T-helper 1 cell (primary cell): ENCODE measurements at regions not wholly inside any gene's neighbourhood (a gene's known extent, or its start where the extent isn't known, plus 50 kb on each side); places are given as distances from the start of the nearest gene placed in this dataset.
"Not testable (repeated sequence)": the region's sequence is repeated elsewhere in the genome, so short reads cannot be mapped to it uniquely, and the experiment has no call there.

ENCODE experiments used
- DNase-seq, 5 donors: peaks; one replicate each; pipeline ENCODE4 v3.0.0-alpha.2; 2012 to 2020

DNA sequence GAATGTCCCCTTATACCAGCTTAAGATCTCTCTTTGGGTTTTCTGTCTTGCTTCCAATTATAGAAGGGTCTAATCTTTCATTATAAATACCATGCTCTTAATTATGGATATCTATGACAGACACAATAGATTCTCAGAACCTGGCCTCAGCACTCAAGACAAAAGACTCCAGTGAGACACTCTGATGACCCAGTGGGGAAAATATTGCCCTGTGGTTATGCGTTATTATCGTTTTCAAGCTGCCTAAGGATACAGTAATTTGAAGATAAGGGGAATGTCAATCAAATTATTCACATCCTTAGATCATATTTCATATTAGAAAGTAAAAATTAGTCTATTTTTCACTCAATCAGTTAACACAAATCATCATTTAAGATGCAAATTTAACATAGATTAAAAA lies 748.8 kb downstream of the XPNPEP1 start:
- DNase-seq = no peak

DNA sequence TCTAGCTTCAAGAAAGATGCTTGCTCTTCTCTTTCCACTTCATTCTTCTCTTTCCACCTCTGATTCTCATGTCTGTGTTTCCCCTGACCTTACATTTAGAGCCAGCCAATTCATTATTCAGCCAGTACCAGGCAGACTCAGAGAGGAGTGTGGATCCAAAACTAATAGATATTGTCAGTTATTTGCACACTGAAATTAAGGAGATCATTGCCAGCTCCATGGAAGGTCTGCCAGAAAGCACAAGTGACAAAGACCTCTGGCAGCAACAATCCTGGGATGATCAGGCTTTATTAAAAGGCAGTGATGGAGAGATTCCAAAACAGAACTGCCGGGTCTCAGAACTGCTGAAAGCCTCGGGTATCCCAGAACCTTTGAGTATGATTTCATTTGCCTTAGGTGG lies 749.4 kb downstream of the XPNPEP1 start:
- DNase-seq = no peak

DNA sequence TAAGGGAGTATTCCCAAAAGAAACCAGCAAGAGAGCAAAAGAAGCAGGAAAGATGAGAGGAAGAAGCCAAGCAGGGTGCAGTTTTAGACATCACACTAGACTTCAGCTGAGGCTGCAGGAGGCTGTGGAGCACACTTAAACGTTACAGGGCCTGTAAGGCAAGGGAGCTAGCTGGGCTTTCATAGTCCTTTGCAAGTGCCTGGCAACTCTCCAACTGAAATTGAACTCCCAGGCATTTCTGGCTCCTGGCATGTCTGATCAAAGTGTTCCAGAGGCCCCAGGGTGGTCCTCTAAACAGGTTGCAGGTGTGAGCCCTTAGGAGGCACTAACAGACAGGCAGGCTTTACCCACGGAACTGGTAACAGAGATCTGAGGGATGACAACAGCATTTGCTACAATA lies 750.2 kb downstream of the XPNPEP1 start:
- no peak for DNase-seq

DNA sequence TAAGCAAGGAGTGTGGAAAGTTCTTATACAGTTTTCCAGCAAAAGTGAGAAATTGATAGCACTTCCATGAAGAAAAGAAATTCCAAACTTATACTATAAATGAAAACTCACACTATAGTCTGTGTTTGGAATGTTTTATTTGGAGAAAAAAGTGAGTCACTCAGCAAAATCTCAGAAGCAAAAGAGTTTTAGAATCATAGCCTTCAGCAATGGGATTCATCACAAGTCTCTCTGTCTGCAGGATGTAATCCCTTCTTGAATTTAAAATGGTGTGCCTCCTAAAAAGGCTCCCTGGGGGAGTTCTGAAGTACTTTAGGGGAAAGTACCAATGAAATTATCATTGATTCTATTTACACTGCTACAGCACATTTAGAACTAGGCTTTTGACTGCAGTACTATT lies 756.4 kb downstream of the XPNPEP1 start:
- no peak for DNase-seq

DNA sequence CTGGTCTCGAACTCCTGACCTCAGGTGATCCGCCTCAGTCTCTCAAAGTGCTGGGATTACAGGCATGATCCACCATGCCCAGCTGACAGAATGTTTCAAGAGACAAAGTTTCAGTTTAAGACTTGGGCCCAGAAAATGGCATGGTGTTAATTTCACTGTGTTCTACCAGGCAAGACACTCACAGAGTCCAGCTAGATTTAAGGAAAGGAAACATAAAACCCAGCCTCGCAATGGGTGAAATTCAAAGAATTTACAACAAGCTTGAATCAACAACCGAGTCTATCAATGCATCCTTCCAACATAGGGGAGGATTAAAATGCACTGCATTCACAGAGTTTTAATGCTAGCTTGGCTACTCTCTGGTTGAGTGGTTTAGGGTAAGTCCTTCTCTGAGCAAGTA lies 764.0 kb downstream of the XPNPEP1 start:
- no peak for DNase-seq

DNA sequence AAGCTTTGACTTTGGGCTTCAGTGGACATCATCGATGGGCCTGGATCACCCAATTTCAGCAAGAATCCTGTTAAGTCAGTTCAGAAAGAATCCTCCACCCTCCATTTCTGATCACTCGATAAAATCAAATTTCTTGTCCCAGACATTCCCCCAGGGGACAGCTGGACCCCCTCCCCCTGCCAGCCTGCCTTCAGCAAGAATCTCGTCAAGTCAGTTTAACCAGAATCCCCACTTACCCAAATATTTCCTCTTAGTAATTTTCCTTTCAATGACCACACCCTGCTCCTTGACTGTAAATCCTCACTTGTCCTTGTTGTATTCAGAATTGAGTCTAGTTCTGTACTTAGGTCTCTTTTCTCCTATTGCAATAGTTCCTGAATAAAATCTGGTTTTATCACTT lies 766.9 kb downstream of the XPNPEP1 start:
- DNase-seq = no peak

DNA sequence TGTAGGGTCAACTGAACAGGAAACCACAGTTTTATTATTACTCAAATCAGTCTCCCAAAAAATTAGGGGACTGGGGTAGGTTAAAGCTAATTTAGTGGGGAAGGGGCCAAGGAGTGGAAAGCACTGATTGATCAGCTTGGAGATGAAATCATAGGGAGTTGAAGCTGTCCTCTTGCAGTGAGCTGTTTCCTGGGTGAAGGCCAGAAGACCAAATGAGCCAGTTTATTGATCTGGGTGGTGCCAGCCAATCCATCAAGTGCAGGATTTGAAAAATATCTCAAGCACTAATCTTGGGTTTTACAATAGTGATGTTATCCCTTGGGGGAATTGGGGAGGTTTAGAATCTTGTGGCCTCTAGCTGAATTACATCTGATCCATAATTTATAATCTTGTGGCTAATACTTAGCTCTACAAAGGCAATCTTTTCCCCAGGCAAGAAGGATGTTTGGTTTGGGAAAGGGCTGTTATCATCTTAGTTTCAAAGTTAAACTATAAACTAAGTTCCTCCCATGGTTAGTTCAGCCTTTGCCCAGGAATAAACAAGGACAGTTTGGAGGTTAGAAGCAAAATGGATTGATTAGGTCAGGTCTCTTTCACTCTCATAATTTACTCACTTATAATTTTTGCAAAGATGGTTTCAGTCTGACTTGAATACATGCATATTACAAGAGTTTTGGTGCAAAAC lies 773.5 kb downstream of the XPNPEP1 start:
- DNase-seq = no peak

DNA sequence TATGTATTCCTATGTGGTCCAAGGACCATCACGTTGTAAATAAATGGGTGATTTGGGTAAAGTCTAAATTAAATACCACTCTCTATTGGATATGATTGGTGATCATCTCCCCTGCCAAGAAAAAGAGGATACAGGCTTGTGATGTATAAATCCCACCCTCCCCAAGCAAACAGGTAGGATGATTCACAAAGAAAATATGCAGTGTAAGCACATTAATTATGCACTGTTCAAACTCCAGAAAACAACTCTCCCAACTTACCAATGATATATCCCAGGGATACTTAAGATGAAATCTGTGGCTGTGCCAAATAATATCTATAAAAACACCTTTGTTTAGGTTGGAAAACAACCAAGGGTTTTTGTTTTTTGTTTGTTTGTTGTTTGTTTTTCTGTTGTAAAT lies 795.9 kb downstream of the XPNPEP1 start:
- DNase-seq = no peak

DNA sequence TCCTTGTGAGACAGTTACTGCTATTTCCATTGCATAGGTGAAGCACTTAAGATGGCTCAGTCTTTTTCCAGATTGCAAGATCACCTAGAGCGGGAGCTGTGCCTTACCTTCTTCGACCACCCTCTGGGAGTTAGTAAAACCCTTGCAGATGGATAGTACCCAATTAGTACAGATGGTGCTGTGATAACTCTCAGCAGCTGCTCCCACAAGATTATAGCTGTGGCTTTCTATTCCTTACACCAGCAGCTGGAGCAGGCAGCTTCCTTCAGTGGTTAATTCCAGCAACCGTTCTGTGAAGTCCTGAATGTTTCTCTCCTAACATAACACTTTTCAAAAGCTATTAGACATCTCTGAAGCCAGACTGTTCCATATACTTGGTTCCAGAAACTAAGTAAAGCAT lies 796.8 kb downstream of the XPNPEP1 start:
- DNase-seq = no peak

DNA sequence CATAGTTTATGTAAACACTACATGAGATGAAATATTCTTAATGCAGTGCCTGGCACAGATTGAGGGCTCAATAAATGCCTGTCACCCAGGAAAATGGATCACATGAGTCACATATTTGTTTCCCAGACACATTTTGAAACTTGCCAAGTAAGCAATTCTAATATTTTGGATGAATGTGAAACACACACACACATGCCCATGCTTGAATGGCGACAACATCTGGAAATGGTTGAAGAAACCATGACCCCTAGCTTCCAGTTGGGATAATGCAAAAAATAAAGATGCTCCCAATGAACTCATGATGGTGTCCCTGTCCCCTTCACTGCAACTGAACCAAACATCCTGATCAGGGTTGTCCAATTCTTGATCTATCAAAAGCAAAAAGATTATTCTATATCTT lies 797.3 kb downstream of the XPNPEP1 start:
- no peak for DNase-seq

DNA sequence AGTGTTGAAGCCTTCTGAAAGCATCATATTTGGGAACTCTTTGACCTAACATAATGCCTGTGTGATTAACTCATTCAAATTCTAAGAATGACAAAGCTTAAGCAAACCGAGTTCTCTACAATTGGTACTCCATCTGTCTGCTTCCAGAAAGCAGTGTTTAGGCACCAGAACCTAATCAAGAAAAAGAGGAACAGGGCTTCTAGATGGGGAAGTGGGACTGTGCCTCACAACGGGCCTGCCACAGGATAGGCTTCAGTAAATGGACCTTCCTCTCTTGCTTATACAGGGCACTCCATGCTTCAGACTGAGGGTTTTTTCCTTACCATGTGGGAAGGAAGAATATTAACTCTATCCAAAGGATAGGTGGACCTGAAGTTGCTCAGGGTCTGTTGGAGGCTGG lies 808.1 kb downstream of the XPNPEP1 start:
- no peak for DNase-seq

DNA sequence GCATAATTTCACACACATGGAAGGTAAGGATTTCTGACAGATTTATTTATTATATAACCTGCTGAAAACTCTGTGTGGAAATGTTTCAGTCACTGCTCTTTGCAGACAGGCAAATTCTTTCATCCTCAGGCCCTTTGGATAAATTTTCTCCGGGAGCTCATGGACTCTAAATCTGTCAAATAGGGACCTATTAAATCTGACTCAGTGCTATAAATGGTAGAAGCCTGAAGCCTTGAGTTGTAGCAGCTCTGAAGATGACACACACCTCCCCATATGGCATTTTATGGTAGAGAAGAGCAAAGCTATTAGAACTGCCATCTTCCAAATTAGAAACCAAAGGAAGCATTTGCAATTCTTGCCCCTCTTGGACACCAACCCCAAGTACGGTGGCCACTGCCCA lies 808.7 kb downstream of the XPNPEP1 start:
- DNase-seq = no peak

DNA sequence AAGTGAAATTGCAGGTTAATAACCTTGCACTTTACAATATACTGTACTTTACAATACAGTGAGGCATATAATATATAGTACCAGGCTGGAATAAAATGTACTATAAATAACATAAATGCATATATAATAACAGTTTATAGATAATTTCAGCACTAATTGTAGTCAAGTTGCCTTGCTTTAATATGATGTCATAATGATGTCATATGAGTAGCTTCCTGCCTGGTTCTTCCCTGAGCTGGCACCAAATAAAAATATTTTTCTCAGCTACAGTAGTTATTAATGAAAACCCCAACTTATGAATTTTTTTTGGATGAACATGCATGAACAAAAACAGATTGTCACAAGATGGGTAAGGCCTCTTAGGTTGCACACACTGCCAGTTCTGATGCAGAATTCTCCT lies 816.7 kb downstream of the XPNPEP1 start:
- DNase-seq = no peak

DNA sequence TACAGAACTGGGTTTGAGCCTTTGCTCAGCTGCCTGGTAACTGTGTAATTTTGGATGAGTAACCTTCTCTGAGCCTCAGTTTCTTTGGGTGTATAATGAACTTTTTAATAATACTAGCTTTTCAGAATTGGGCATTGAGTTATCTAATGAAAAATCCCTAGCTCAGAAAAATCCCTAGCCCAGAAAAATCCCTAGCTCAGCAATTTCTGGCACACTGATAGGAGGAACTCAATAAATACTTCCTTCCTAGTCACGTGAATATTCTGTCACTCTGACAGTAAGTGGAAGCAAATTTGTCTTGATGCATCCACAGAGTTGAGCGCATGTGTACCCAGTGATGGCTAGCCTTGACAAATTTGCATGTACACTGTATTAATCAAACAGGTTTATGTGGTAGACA lies 817.6 kb downstream of the XPNPEP1 start:
- no peak for DNase-seq

DNA sequence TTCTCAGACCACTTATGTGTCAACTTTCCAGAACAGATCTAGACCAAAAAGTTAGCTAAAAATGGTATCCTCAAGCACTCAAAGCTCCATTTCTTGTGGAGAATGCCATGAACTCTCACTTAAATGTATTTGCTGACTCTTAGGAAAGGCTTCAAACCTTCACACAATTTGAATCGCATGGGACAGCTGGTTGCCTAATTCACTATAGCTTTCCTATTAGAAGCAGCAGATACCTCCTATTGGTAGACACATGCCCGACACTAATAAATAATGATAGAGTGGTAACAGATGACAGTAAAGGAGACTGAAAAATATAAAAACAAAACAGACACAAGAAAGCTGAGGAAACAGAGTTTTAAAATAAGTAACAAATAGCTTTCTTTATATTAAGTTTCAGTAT lies 818.5 kb downstream of the XPNPEP1 start:
- DNase-seq = no peak

DNA sequence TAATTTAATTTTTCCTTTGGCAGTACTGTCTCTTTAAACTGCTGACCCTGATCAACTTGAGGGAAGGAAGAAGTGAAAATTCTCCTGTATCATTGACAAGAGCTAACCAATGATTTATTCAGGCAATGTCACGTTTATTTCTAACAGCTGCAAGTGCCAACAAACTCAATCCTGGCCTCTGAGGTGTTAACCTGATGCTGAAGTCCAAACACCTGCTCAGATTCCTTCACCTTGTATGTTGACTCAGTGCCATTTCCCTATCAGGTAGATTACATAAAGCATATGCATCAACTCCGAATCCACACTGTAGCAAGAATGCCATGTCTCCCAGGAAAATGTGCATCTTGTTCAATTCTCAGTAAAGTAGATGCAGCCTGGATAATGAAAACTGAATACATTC lies 820.0 kb downstream of the XPNPEP1 start:
- no peak for DNase-seq

DNA sequence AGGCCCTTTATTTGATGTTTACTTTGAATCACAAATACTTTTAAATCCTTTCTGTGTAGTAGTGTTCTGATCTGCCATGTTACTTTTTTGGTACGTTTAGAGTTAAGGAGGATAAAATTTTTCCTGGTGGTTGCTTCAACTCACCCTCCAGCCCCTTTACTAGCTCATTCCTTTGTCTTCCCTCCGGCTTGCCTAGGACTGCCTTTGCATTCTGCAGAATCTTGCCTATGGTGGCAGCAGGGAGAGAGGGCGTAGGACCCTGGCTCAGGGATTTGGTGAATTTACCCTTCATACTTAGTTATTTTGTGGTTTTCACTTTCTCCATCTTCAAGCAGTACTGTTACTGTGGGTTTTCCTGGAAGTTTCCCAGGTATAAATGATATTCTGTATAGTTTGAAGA lies 833.5 kb downstream of the XPNPEP1 start:
- DNase-seq = no peak

DNA sequence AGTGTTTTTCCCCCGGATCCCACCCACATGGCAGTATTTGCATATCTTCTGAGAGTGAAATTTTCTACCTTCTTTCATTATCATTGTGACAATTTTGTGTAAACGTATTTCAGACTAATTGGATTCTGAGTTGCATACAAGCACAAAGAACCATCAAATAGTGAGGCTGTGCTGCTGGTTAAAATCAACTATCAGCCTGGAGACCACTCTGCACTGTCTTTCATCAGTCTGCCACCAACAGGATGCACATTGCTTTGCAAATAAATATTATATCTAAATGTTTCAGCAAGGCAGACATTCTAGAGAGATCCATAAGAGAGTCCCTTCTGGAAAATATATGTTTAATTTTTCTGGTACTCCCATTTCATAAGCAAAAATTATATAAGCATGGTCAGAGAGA lies 851.8 kb downstream of the XPNPEP1 start:
- DNase-seq = no peak

DNA sequence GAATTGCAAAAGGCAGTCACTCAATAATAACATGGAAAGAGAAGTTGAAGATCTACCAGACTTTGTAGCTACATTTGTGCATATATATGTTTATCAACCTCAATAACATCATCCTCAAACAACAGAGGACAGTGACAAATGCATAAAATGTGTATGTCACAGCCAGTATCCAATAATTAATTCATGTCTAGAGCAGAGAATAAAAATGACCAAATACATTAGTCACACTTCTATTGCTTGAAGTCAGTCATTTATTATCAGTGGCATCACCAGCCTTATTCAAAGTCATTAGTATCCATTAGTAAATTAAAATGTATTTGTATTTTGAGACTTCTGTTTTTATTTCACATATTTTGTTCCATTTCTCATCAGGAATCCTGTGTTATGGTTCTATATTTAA lies 852.8 kb downstream of the XPNPEP1 start:
- DNase-seq = no peak

DNA sequence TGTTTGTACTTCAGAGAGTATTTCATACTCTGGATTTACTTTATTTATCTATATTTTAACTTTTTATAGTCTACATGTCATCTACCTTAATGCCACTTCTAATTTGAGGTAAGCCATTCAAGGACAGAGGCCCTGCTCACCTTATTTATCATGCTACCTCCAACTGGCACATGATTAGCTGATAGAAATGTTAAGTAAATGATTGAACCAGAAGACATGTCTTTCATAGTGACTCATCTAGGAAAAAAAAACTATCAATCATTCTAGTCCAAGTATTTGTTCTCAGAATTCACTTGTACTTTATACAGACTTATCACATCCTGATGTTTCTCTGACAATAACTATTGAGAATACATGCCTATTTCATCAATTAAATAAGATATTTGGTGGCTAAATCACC lies 856.3 kb downstream of the XPNPEP1 start:
- no peak for DNase-seq

DNA sequence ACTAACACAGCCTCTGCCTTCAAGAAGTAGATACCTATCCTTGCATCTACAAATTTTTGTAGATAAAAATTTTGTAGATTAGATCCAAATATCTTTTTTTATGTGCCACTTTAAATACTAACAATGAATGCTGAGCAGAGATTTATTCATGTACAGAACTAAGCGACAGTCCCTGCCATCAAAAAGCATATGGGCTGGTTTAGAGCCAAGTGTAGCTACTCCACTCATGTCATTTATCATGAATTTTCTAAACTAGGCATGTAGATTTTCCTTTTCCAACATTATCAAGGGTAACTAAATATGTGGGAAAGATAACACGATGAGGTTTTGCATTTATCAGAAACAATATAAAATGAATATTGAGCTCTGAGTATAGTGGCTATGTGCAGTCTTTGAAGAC lies 857.5 kb downstream of the XPNPEP1 start:
- no peak for DNase-seq

DNA sequence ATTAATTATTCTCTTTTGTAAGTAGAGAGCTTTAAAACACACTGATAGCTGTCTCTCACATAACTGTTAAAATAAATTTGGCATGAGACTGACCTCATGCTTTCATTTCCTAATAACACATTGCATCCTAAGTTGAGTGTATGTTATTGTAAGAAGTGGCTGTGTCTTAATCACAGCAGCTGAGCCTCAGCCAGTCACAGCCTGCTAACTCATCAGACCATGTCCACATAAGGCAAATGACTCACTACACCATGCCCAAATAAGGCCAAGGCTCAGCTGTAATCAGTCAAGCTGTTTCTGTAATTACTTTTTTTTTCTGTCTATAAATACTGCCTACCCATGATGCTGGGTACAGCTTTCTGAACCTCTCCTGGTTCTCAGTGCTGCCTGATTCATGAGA lies 860.9 kb downstream of the XPNPEP1 start:
- DNase-seq = no peak

DNA sequence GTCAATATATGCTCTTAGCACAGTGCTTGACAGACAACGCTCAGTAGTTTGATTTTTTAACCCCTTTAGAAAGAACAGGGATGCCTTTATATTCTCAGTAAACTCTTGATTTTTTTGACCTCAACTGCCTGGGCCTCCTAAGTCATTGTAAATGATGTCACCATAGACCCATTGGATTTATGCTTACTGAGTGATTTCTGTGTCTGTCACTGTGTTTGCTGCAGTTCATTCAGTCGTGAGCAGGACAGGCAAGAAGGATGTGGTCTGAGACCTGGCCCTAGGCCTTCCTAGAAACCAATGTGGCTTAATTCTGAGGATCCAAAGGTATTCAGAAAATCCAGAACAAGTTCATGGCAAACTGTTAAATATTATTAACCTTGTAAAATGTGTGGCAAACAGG lies 868.1 kb downstream of the XPNPEP1 start:
- no peak for DNase-seq

DNA sequence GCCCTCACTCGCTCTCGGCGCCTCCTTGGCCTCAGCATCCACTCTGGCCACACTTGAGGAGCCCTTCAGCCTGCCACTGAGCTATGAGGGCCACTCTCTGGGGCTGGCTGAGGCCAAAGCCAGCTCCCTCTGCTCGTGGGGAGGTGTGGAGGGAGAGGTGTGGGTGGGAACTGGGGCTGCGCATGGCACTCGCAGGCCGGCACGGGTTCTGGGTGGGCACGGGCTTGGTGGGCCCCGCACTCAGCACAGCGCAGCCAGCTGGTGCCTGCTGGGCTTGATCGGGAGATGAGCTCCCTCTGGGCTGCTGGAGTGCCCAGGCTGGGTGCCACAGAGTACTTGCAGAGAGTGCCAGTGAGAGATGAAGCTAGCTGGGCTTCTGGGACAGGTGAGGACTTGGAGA lies 875.5 kb downstream of the XPNPEP1 start:
- DNase-seq = no peak

DNA sequence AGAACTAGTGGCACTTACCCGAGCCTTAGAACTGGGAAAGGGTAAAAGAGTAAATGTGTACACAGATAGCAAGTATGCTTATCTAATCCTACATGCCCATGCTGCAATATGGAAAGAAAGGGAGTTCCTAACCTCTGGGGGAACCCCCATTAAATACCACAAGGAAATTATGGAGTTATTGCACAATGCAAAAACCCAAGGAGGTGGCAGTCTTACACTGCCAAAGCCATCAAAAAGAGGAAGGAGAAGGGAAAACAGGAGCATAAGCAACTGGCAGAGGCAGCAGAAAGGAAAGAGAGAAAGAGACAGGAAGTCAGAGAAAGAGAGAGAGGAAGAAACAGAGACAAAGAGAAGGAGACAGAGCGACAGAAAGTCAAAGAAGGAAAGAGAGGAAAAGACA lies 876.9 kb downstream of the XPNPEP1 start:
- not testable (repeated sequence) for DNase-seq

DNA sequence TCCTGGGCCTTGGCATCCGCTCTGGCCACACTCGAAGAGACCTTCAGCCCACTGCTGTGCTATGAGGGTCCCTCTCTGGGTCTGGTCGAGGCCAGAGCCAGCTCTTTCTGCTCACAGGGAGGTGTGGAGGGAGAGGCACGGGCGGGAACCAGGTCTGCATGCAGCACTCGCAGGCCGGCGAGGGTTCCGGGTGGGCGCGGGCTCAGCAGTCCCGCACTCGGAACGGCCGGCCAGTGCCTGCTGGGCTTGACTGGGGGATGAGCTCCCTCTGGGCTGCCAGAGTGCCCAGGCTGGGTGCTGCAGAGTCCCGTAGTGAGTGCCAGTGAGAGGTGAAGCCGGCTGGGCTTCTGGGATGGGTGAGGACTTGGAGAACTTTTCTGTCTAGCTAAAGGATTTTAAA lies 882.7 kb downstream of the XPNPEP1 start:
- no peak for DNase-seq
